GM23338 (cell line): ENCODE measurements at regions not wholly inside any gene's neighbourhood (a gene's known extent, or its start where the extent isn't known, plus 50 kb on each side); places are given as distances from the start of the nearest gene placed in this dataset.

Experiments used
- ATAC-seq: fragments of 200-7000 bp; cut with Tn5 transposase; 3 replicates; pipeline ENCODE4 v1.9.1; 2020
- DNase-seq: peaks from one replicate; pipeline ENCODE4 v3.0.0-alpha.2; 2015; ENCODE audit warnings: low spot score
- H2AFZ ChIP-seq: fragments of 200-600 bp; sonication (generic); 2 replicates; pipeline ENCODE4 v1.8.0; 2016; ENCODE audit warnings: antibody characterized with exemption, mild to moderate bottlenecking, moderate library complexity
- H3F3A ChIP-seq: fragments of 200-600 bp; sonication (generic); replicated peaks from 2 replicates; pipeline ENCODE4 v1.8.0; 2017; ENCODE audit warnings: antibody characterized with exemption, mixed run types, low read depth
- H3K27ac ChIP-seq: fragments of 200-600 bp; sonication (generic); 2 replicates; pipeline ENCODE4 v1.6.1; 2016; ENCODE audit warnings: low read depth
- H3K27me3 ChIP-seq: fragments of 200-600 bp; sonication (generic); 2 replicates; pipeline ENCODE4 v1.8.0; 2016; ENCODE audit warnings: mild to moderate bottlenecking, mixed run types, moderate library complexity; ENCODE audit not compliant: insufficient read depth
- H3K36me3 ChIP-seq: fragments of 200-600 bp; sonication (generic); 2 replicates; pipeline ENCODE4 v1.8.0; 2016; ENCODE audit warnings: mild to moderate bottlenecking; ENCODE audit not compliant: insufficient read depth
- H3K4me1 ChIP-seq: fragments of 200-600 bp; sonication (generic); 2 replicates; pipeline ENCODE4 v1.8.0; 2016; ENCODE audit warnings: mild to moderate bottlenecking, moderate library complexity; ENCODE audit not compliant: insufficient read depth
- H3K4me2 ChIP-seq: fragments of 200-600 bp; sonication (generic); 2 replicates; pipeline ENCODE4 v1.7.1; 2017; ENCODE audit warnings: mixed run types
- H3K4me3 ChIP-seq: fragments of 200-600 bp; sonication (generic); 2 replicates; pipeline ENCODE4 v1.6.1; 2016; ENCODE audit warnings: mixed run types
- H3K79me2 ChIP-seq: fragments of 200-600 bp; sonication (generic); replicated peaks from 2 replicates; pipeline ENCODE4 v1.8.0; 2017; ENCODE audit warnings: mild to moderate bottlenecking; ENCODE audit not compliant: insufficient read depth
- H3K9me2 ChIP-seq: fragments of 200-600 bp; sonication (generic); 2 replicates; pipeline ENCODE4 v1.8.0; 2017; ENCODE audit not compliant: insufficient read depth
- H4K20me1 ChIP-seq: fragments of 200-600 bp; sonication (generic); replicated peaks from 2 replicates; pipeline ENCODE4 v1.8.0; 2017; ENCODE audit warnings: mild to moderate bottlenecking; ENCODE audit not compliant: insufficient read depth
- H3K27ac Mint-ChIP-seq: 2 replicates; pipeline ENCODE4 v1.8.0; 2020; ENCODE audit warnings: inconsistent platforms, mild to moderate bottlenecking, moderate library complexity, mixed read lengths
- H3K27me3 Mint-ChIP-seq: 3 replicates; pipeline ENCODE4 v1.8.0; 2022; ENCODE audit warnings: low read depth, mild to moderate bottlenecking, moderate library complexity, mixed read lengths, inconsistent platforms; ENCODE audit not compliant: insufficient read depth, poor library complexity
- H3K36me3 Mint-ChIP-seq: 3 replicates; pipeline ENCODE4 v1.8.0; 2021; ENCODE audit warnings: low read depth, mild to moderate bottlenecking, inconsistent platforms, moderate library complexity, mixed read lengths
- H3K4me1 Mint-ChIP-seq: 3 replicates; pipeline ENCODE4 v1.8.0; 2020; ENCODE audit warnings: mild to moderate bottlenecking, inconsistent platforms, mixed read lengths
- H3K4me3 Mint-ChIP-seq: 3 replicates; pipeline ENCODE4 v1.8.0; 2021; ENCODE audit warnings: moderate library complexity, mild to moderate bottlenecking, inconsistent platforms, mixed read lengths
- H3K9me3 Mint-ChIP-seq: 3 replicates; pipeline ENCODE4 v1.8.0; 2020; ENCODE audit warnings: moderate library complexity, mild to moderate bottlenecking, inconsistent platforms, mixed read lengths
- CREB1 ChIP-seq: fragments of 250-450 bp; sonication (Bioruptor Pico); IDR thresholded peaks from 2 replicates; pipeline ENCODE4 v1.5.0; 2020; ENCODE audit warnings: low read depth, mild to moderate bottlenecking, moderate library complexity
- CTCF ChIP-seq, 2 experiments: fragments of 200-600 bp in 1 of 2; sonication (generic) in 1 of 2; conservative IDR thresholded peaks; 2 replicates each; pipeline versions ENCODE4 v1.5.1 to v1.6.1; 2016 to 2017; ENCODE audit warnings: antibody characterized with exemption in 2 of 2, low read depth in 2 of 2, mild to moderate bottlenecking in 2 of 2, moderate library complexity in 1 of 2
- EZH2 ChIP-seq: fragments of 200-600 bp; sonication (generic); IDR thresholded peaks from one replicate; pipeline ENCODE4 v1.8.0; 2017; ENCODE audit warnings: antibody characterized with exemption, mild to moderate bottlenecking, low read depth; ENCODE audit not compliant: unreplicated experiment
- JUNB ChIP-seq: IDR thresholded peaks from one replicate; pipeline ENCODE4 v1.6.1; 2016; ENCODE audit warnings: antibody characterized with exemption; ENCODE audit not compliant: unreplicated experiment
- REST ChIP-seq: IDR thresholded peaks from one replicate; pipeline ENCODE4 v1.6.1; 2018; ENCODE audit warnings: antibody characterized with exemption; ENCODE audit not compliant: unreplicated experiment
- ZNF114 ChIP-seq: fragments of 250-450 bp; sonication (Bioruptor Pico); IDR thresholded peaks from 2 replicates; pipeline ENCODE4 v1.5.0; 2020; ENCODE audit warnings: mild to moderate bottlenecking, moderate library complexity
- TF ChIP-seq, protein P1 (sequence below): IDR thresholded peaks from 2 replicates; pipeline ENCODE4 v1.6.1; 2016; ENCODE audit warnings: antibody characterized with exemption

- TF ChIP-seq CTCF (conservative IDR thresholded peaks at IDR 0.05; ENCODE audit: low read depth in 2 of 2) (no peak), EZH2 (no peak), CREB1 (CRISPR knock-in tag) (no peak), ZNF114 (no peak)
Observed at GRCh38 chr12:85690146-85690545, 146.1 kb downstream of the RASSF9 start (continued).

DNA sequence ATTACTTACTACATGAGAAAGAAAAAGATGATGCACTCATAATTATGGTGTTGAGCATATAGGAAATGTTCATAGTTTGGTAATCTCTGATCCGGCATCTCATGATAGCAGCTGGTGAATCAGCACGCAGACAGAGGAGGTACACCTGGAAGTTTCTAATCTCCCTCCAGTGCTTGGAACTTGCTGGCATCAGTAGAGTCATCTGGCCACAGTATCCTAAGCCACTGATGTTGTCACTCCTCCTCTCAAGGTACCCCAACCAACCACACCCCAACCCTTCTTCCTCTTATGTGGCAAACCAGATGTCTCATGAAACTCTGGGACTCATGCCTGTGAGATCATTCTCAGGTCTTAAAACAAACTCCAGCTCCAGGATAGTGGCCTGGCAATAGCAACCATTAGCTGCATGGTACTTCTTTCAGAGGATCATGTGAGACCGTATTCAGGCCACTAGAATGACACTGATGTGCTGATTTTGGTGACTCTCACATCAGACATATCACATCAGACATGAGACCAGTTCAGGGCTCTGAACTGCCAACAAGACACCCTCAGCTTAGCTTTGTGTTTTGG is 143.0 kb downstream of the RASSF9 start:
- H2AFZ ChIP-seq: no peak overlapping the region
- H3K4me2 ChIP-seq: no peak overlapping the region
- no peaks in the 10 kb centered on the region for H3K36me3 Mint-ChIP-seq
- no peaks in the 10 kb centered on the region for H3F3A ChIP-seq
- DNase-seq: no peak
- H3K79me2 ChIP-seq: no peaks in the 10 kb centered on the region
- peaks cover 13% of the 10 kb centered on the region for H3K4me1 ChIP-seq
- no peak for ATAC-seq
- H3K27me3 ChIP-seq: no peaks in the 10 kb centered on the region
- no peak overlapping the region for H3K27ac Mint-ChIP-seq
- peaks cover 12% of the 10 kb centered on the region for H3K4me1 Mint-ChIP-seq
- no peak for TF ChIP-seq CREB1 (CRISPR knock-in tag)
- TF ChIP-seq, protein P1, sequence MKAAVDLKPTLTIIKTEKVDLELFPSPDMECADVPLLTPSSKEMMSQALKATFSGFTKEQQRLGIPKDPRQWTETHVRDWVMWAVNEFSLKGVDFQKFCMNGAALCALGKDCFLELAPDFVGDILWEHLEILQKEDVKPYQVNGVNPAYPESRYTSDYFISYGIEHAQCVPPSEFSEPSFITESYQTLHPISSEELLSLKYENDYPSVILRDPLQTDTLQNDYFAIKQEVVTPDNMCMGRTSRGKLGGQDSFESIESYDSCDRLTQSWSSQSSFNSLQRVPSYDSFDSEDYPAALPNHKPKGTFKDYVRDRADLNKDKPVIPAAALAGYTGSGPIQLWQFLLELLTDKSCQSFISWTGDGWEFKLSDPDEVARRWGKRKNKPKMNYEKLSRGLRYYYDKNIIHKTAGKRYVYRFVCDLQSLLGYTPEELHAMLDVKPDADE: no peak
- TF ChIP-seq REST: no peak
- TF ChIP-seq JUNB: no peak
- no peak for TF ChIP-seq EZH2
- H4K20me1 ChIP-seq: no peaks in the 10 kb centered on the region
- no peaks in the 10 kb centered on the region for H3K36me3 ChIP-seq
- H3K9me3 Mint-ChIP-seq: no peaks in the 10 kb centered on the region
- H3K27ac ChIP-seq: no peak overlapping the region
- H3K4me3 ChIP-seq: no peak overlapping the region
- H3K27me3 Mint-ChIP-seq: no peaks in the 10 kb centered on the region
- no peak overlapping the region for H3K4me3 Mint-ChIP-seq
- H3K9me2 ChIP-seq: no peaks in the 10 kb centered on the region
